Esophagus (tissue), 2 donors: ENCODE measurements at regions not wholly inside any gene's neighbourhood (a gene's known extent, or its start where the extent isn't known, plus 50 kb on each side); places are given as distances from the start of the nearest gene placed in this dataset.
"Not testable (repeated sequence)": the region's sequence is repeated elsewhere in the genome, so short reads cannot be mapped to it uniquely, and the experiment has no call there.

Experiments used
- H3K27ac ChIP-seq, 2 donors: one replicate each; pipeline ENCODE4 v1.5.1; 2013; ENCODE audit warnings: low read depth in 2 of 2, mild to moderate bottlenecking in 2 of 2, inconsistent platforms in 1 of 2, low read length in 1 of 2, moderate library complexity in 1 of 2
- H3K27me3 ChIP-seq, 2 donors: one replicate each; pipeline ENCODE4 v1.6.1; 2013; ENCODE audit warnings: low read length in 2 of 2, control low read depth in 1 of 2, mild to moderate bottlenecking in 1 of 2; ENCODE audit not compliant: insufficient read depth in 2 of 2, control insufficient read depth in 1 of 2
- H3K36me3 ChIP-seq, 2 donors: one replicate each; pipeline ENCODE4 v1.6.1; 2013; ENCODE audit warnings: low read length in 1 of 2; ENCODE audit not compliant: control insufficient read depth in 2 of 2, insufficient read depth in 2 of 2
- H3K4me1 ChIP-seq, 2 donors: one replicate each; pipeline ENCODE4 v1.6.1; 2013; ENCODE audit warnings: low read length in 1 of 2; ENCODE audit not compliant: control insufficient read depth in 2 of 2, insufficient read depth in 2 of 2
- H3K4me3 ChIP-seq, 2 donors: one replicate each; pipeline ENCODE4 v1.5.1; 2013; ENCODE audit warnings: low read length in 2 of 2, mild to moderate bottlenecking in 2 of 2, low read depth in 1 of 2, moderate library complexity in 1 of 2
- H3K9me3 ChIP-seq, 2 donors: one replicate each; pipeline ENCODE4 v1.6.1; 2013; ENCODE audit warnings: mild to moderate bottlenecking in 2 of 2, low read depth in 1 of 2, low read length in 1 of 2, moderate library complexity in 1 of 2; ENCODE audit not compliant: control insufficient read depth in 2 of 2, insufficient read depth in 1 of 2
- WGBS, 2 donors: extraction: QIAGEN DNeasy Blood & Tissue Kit; methylation state at CpG; one replicate each; pipeline ENCODE4 v1.1.7; 2013; 5-methylcytosine and 5-hydroxymethylcytosine counted together
- donor health status: healthy with polysubstance abuse.
- donor health status: Bipolar disorder and iron deficiency.

- no peak overlapping the region for H3K27ac ChIP-seq
- H3K9me3 ChIP-seq = no peaks in the 10 kb centered on the region
- no peaks in the 10 kb centered on the region for H3K4me1 ChIP-seq
- WGBS, 2 donors = 31 to 57% methylated on average over 2 of the region's 2 CpGs
- no peak overlapping the region for H3K4me3 ChIP-seq
- no peaks in the 10 kb centered on the region for H3K36me3 ChIP-seq
- no peaks in the 10 kb centered on the region for H3K27me3 ChIP-seq
Measured at GRCh38 chr14:84937016-84937415, 592.9 kb upstream of the FLRT2 start.

DNA sequence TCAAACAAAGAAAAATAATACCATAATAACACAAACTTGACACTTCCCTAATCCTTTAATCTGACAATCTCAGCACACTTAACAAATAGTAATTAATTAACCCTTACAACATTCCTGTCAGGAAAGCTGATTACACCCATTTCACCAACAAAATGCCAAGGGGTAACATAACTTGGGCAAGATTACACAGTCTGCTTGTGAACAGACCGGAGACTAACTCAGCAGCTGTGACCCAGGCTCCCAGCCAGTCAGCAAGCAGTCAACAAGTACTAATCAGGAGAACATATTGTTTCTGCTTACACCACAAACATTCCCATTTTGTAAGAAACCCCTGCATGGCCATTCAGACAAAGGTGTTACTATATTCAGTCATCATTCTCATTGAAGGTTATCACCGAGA lies 592.5 kb upstream of the FLRT2 start:
- Histone ChIP-seq H3K27ac (no peak overlapping the region), H3K27me3 (no peaks in the 10 kb centered on the region), H3K4me3 (no peak overlapping the region), H3K4me1 (no peaks in the 10 kb centered on the region), H3K9me3 (no peaks in the 10 kb centered on the region), H3K36me3 (no peaks in the 10 kb centered on the region)
- WGBS, 2 donors = 72 to 73% methylated on average over 2 of the region's 2 CpGs

GRCh38 chr14:84944901-84945300 lies 585.0 kb upstream of the FLRT2 start:
- not testable (repeated sequence) for H3K27me3 ChIP-seq, H3K27ac ChIP-seq, H3K4me1 ChIP-seq, H3K9me3 ChIP-seq, H3K36me3 ChIP-seq, H3K4me3 ChIP-seq
- WGBS, 2 donors = 90 to 93% methylated on average over 6 of the region's 6 CpGs

DNA sequence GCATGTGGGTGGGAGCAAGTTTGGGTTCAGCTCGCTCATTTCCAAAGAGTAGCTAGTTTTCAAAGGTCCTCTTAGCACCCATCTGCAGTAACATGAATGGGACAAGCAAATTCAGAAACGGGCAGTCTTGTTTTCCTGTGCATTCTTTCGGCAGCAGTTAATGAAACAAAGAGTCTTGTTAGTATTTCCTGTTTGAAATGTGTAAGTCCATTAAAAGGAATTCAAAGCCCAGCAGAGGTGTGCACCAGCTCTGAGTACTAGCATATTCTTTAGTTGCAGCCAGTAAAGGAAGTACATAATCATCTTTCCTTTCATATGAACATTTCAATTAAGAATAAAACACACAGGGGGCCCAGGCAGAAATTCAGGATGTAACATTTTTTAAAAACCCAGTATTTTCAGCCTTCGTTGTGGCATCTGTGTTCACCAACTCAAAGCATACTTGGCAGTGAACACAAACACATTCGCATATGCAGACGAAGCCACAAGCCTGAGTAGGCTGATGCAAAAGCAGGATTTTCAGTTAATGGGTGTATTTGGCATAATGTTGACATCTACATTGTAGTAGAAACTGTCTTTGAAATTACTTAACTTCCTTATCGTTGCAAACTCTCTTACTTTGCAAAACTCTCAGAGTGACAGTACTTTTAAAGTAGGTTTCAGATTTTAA lies 570.0 kb upstream of the FLRT2 start:
- no peaks in the 10 kb centered on the region for H3K36me3 ChIP-seq
- H3K4me1 ChIP-seq = no peaks in the 10 kb centered on the region
- 73 to 78% methylated on average over 7 of the region's 7 CpGs for WGBS, 2 donors
- no peaks in the 10 kb centered on the region for H3K27me3 ChIP-seq
- H3K9me3 ChIP-seq = no peaks in the 10 kb centered on the region
- no peak overlapping the region for H3K27ac ChIP-seq
- no peak overlapping the region for H3K4me3 ChIP-seq

DNA sequence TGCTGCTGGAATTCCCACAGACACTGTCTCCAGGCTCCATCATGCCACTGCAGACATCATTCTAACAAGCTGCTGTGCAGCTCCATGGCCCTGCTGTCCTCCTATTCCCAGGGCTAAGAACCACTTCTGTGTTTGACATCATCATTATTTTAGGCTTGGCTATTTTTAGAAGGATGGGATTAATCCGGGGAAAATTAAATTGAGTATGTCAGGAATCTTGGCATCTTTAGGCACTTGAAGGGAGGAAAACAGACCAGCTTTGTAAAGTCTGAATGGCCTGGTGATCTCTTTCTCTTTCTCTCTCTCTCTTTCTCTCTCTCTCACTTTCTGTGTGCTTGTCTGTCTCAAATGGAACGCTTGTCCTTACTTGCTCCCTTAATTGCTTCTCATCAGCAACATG lies 568.3 kb upstream of the FLRT2 start:
- H3K4me3 ChIP-seq = no peak overlapping the region
- 45 to 58% methylated on average over 2 of the region's 2 CpGs for WGBS, 2 donors
- no peaks in the 10 kb centered on the region for H3K4me1 ChIP-seq
- H3K27ac ChIP-seq = no peak overlapping the region
- H3K36me3 ChIP-seq = no peaks in the 10 kb centered on the region
- no peaks in the 10 kb centered on the region for H3K27me3 ChIP-seq
- no peaks in the 10 kb centered on the region for H3K9me3 ChIP-seq

DNA sequence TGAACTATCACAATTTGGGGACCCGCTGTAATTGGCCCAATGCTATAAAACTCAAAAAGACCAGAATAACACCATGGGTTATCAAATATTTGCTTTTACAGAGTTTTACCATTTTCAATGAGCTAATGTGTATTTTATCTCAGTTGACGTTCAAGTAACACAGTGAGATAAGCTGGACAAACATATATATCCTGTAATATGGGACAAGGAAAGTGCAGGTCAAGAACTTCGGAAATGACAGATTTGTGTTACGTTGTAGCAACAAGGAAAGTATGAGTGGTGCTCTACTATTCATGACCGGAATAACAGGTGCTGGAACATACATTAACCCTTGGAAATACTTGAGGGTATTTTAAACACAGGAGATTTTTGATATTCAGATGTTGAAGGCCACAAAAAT lies 566.4 kb upstream of the FLRT2 start:
- Histone ChIP-seq H3K9me3 (no peaks in the 10 kb centered on the region), H3K27me3 (no peaks in the 10 kb centered on the region)

DNA sequence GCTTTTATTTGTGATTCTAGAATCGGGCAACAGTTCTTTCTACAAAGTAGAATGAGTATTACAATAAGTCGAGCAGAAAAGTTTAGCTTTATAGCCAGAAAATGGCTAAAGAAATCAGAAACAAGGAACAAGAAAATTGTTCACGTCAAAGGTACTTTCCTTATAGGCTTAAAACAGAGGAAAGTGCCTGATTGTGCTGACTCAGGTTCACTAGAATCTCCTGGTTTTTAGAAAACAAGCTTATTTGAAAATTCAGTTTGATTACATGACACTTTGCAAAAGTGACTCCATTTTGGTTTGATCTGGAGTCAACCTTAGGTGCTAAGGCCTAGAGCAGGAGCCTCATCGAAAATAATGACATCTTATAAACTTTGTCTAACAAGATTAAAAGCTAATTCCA lies 564.7 kb upstream of the FLRT2 start:
- Histone ChIP-seq H3K9me3 (no peaks in the 10 kb centered on the region), H3K4me3 (no peak overlapping the region), H3K36me3 (no peaks in the 10 kb centered on the region), H3K27me3 (no peaks in the 10 kb centered on the region), H3K4me1 (no peaks in the 10 kb centered on the region), H3K27ac (no peak overlapping the region)
- WGBS, 2 donors = 87 to 88% methylated on average over 4 of the region's 4 CpGs

More for the DNA sequence above, 566.4 kb upstream of the FLRT2 start:
- Histone ChIP-seq H3K4me1 (no peaks in the 10 kb centered on the region), H3K27ac (no peak overlapping the region), H3K36me3 (no peaks in the 10 kb centered on the region), H3K4me3 (no peak overlapping the region)
- 79 to 87% methylated on average over 5 of the region's 5 CpGs for WGBS, 2 donors

DNA sequence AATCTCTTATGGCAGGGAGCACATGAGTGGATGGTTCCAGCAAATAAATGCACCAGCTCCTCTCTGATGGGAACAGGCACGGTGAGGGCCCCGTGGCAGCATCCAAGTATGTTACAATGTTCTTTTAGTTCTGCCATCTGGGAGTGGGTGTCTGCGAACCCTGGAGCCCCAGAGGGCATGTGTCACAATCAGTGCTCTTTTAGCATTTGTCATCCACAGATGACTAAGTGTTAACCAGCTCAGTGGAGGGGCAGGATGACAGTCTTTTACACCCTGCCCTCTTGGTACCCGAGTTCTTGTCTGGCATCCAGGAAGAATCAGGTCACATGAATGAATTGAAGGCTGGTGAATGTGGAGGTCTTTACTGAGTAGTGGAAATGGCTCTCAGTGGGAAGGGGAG lies 560.4 kb upstream of the FLRT2 start:
- WGBS, 2 donors = 59 to 68% methylated on average over 4 of the region's 4 CpGs
- H3K9me3 ChIP-seq = no peaks in the 10 kb centered on the region
- H3K4me3 ChIP-seq = no peak overlapping the region
- H3K36me3 ChIP-seq = no peaks in the 10 kb centered on the region
- no peaks in the 10 kb centered on the region for H3K27me3 ChIP-seq
- no peak overlapping the region for H3K27ac ChIP-seq
- no peaks in the 10 kb centered on the region for H3K4me1 ChIP-seq

- no peak overlapping the region for H3K4me3 ChIP-seq
- no peaks in the 10 kb centered on the region for H3K9me3 ChIP-seq
- H3K27ac ChIP-seq = no peak overlapping the region
- H3K27me3 ChIP-seq = no peaks in the 10 kb centered on the region
- H3K4me1 ChIP-seq = no peaks in the 10 kb centered on the region
- H3K36me3 ChIP-seq = no peaks in the 10 kb centered on the region
- WGBS, 2 donors = 36 to 39% methylated on average over 2 of the region's 2 CpGs
Measured at GRCh38 chr14:84975241-84975902, 554.6 kb upstream of the FLRT2 start.

GRCh38 chr14:84976805-84977204 lies 553.1 kb upstream of the FLRT2 start:
- H3K27me3 ChIP-seq = no peaks in the 10 kb centered on the region
- no peaks in the 10 kb centered on the region for H3K36me3 ChIP-seq
- no peaks in the 10 kb centered on the region for H3K4me1 ChIP-seq
- 77 to 95% methylated on average over 2 of the region's 2 CpGs for WGBS, 2 donors
- H3K9me3 ChIP-seq = no peaks in the 10 kb centered on the region
- H3K4me3 ChIP-seq = no peak overlapping the region
- H3K27ac ChIP-seq = no peak overlapping the region
